ENCODE measurements at regions not wholly inside any gene's neighbourhood (a gene's known extent, or its start where the extent isn't known, plus 50 kb on each side); places are given as distances from the start of the nearest gene placed in this dataset.

- POLR2A ChIA-PET, result no interaction called here
- no peaks in the 10 kb centered on the region for H3K36me3 Mint-ChIP-seq
- no peak overlapping the region for H3K4me3 Mint-ChIP-seq
- TF ChIP-seq ZNF219 (CRISPR knock-in tag; IDR thresholded peaks at IDR 0.05; ENCODE audit: borderline replicate concordance) (no peak), ZNF232 (CRISPR knock-in tag; IDR thresholded peaks at IDR 0.05) (no peak), ELF4 (CRISPR knock-in tag; IDR thresholded peaks at IDR 0.05; ENCODE audit: low read depth) (no peak), NFE2L1 (CRISPR knock-in tag; IDR thresholded peaks at IDR 0.05) (no peak), GTF2I (CRISPR knock-in tag; conservative IDR thresholded peaks at IDR 0.05) (no peak), ZSCAN18 (CRISPR knock-in tag; IDR thresholded peaks at IDR 0.05) (no peak), AFF4 (CRISPR knock-in tag; IDR thresholded peaks at IDR 0.05; ENCODE audit: borderline replicate concordance) (no peak), ZMAT4 (CRISPR knock-in tag; IDR thresholded peaks at IDR 0.05) (no peak)
- TF ChIP-seq, protein P1, sequence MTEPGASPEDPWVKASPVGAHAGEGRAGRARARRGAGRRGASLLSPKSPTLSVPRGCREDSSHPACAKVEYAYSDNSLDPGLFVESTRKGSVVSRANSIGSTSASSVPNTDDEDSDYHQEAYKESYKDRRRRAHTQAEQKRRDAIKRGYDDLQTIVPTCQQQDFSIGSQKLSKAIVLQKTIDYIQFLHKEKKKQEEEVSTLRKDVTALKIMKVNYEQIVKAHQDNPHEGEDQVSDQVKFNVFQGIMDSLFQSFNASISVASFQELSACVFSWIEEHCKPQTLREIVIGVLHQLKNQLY (CRISPR knock-in tag; IDR thresholded peaks at IDR 0.05), result no peak
- TF ChIP-seq, protein P2, sequence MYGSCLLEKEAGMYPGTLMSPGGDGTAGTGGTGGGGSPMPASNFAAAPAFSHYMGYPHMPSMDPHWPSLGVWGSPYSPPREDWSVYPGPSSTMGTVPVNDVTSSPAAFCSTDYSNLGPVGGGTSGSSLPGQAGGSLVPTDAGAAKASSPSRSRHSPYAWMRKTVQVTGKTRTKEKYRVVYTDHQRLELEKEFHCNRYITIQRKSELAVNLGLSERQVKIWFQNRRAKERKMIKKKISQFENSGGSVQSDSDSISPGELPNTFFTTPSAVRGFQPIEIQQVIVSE (CRISPR knock-in tag; IDR thresholded peaks at IDR 0.05; ENCODE audit: borderline replicate concordance), result no peak
- TF ChIP-seq, protein P3, sequence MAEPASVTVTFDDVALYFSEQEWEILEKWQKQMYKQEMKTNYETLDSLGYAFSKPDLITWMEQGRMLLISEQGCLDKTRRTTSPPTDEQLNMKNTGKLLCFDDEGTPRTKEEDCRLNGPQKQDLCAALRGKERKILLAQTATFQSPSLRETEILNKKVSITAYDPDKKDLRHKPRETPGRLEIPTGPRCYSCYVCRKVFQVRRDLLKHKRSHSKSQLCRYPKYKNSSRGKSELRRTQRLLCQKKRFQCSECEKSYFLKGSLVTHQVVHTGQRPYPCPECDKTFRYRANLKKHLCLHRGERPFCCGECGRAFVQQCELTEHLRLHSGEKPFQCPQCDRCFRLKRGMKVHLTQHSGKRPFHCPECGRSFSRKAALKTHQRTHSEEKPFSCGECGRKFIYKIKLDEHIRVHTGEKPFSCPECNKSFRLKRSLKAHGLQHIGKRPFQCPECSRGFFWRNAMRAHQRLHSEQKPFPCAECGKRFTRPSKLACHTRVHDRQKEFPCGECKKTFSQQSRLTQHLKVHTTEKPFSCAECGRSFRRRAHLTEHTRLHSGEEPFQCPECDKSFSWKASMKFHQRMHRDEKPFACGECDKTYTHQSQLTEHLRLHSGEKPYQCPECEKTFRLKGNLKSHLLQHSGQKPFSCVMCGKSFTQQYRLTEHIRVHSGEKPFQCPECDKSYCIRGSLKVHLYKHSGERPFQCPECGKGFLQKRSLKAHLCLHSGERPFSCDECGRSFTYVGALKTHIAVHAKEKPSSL (CRISPR knock-in tag; conservative IDR thresholded peaks at IDR 0.05), result no peak
- H3K9me3 Mint-ChIP-seq, result peaks cover 12% of the 10 kb centered on the region
- H3K4me1 Mint-ChIP-seq, result no peaks in the 10 kb centered on the region
- no peak overlapping the region for H3K27ac Mint-ChIP-seq
- CTCF ChIA-PET, result no interaction called here
- no peak for DNase-seq (ENCODE audit: low spot score)
- no peak for ATAC-seq
- H3K27me3 Mint-ChIP-seq (ENCODE audit: low read depth), result no peaks in the 10 kb centered on the region
These were observed 70.3 kb upstream of the ATP2B2 start for GRCh38 chr3:10575601-10576160.

GRCh38 chr3:10577486-10577885 lies 72.1 kb upstream of the ATP2B2 start:
- H3K27me3 Mint-ChIP-seq (ENCODE audit: low read depth), result no peaks in the 10 kb centered on the region
- CTCF ChIA-PET, result interaction anchor here (1.1 to 1.2 kb wide), 2 partner anchors 17 to 234 kb away, joined by 3 read pairs; no protein-coding TSS in a partner anchor
- 0 out of 2 replicates have a peak, but pooled peaks cover 4% of the 10 kb centered on the region for H3K9me3 Mint-ChIP-seq

More at GRCh38 chr3:10577486-10577885, 72.1 kb upstream of the ATP2B2 start:
- no peak for TF ChIP-seq ZNF219 (CRISPR knock-in tag; IDR thresholded peaks at IDR 0.05; ENCODE audit: borderline replicate concordance)
- TF ChIP-seq HMGXB4 (CRISPR knock-in tag; IDR thresholded peaks at IDR 0.05), result no peak
- no peak for TF ChIP-seq NR1H2 (CRISPR knock-in tag; IDR thresholded peaks at IDR 0.05)
- TF ChIP-seq, protein P4, sequence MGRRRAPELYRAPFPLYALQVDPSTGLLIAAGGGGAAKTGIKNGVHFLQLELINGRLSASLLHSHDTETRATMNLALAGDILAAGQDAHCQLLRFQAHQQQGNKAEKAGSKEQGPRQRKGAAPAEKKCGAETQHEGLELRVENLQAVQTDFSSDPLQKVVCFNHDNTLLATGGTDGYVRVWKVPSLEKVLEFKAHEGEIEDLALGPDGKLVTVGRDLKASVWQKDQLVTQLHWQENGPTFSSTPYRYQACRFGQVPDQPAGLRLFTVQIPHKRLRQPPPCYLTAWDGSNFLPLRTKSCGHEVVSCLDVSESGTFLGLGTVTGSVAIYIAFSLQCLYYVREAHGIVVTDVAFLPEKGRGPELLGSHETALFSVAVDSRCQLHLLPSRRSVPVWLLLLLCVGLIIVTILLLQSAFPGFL (CRISPR knock-in tag; IDR thresholded peaks at IDR 0.05; ENCODE audit: borderline replicate concordance), result no peak
- no peak for TF ChIP-seq NFATC4 (CRISPR knock-in tag; IDR thresholded peaks at IDR 0.05)
- no peak for TF ChIP-seq ZNF232 (CRISPR knock-in tag; IDR thresholded peaks at IDR 0.05)
- TF ChIP-seq NR3C1 (CRISPR knock-in tag; conservative IDR thresholded peaks at IDR 0.05; ENCODE audit: low read depth), result no peak
- Mint-ChIP-seq H3K27ac (no peak overlapping the region), H3K36me3 (no peaks in the 10 kb centered on the region), H3K4me1 (no peaks in the 10 kb centered on the region), H3K4me3 (no peak overlapping the region)
- no peak for DNase-seq (ENCODE audit: low spot score)
- ATAC-seq, result no peak
- POLR2A ChIA-PET, result no interaction called here
